Astrocyte (in vitro differentiated cells and primary cell): ENCODE measurements at regions not wholly inside any gene's neighbourhood (a gene's known extent, or its start where the extent isn't known, plus 50 kb on each side); places are given as distances from the start of the nearest gene placed in this dataset.

ENCODE experiments used
- DNase-seq: peaks from one replicate; pipeline ENCODE4 v3.0.0-alpha.2; 2010; ENCODE audit warnings: low read depth
- FAIRE-seq: peaks from 2 replicates; lab custom pipeline; 2011; peaks lifted over from hg19 to GRCh38; lab: Jason Lieb, UNC
- H2AFZ ChIP-seq: 2 replicates; pipeline ENCODE4 v1.6.0; 2012; ENCODE audit warnings: low read depth, low read length, inconsistent platforms
- H3K27ac ChIP-seq: 2 replicates; pipeline ENCODE4 v1.5.1; 2011; ENCODE audit warnings: low read depth, low read length, inconsistent platforms
- H3K27me3 ChIP-seq: 2 replicates; pipeline ENCODE4 v1.6.0; 2011; ENCODE audit warnings: low read length, inconsistent platforms; ENCODE audit not compliant: insufficient read depth
- H3K36me3 ChIP-seq: 2 replicates; pipeline ENCODE4 v1.5.1; 2011; ENCODE audit warnings: low read length, inconsistent platforms; ENCODE audit not compliant: insufficient read depth
- H3K4me1 ChIP-seq: 2 replicates; pipeline ENCODE4 v1.5.1; 2011; ENCODE audit warnings: low read length, inconsistent platforms; ENCODE audit not compliant: insufficient read depth
- H3K4me2 ChIP-seq: 2 replicates; pipeline ENCODE4 v1.6.0; 2012; ENCODE audit warnings: low read length, inconsistent platforms
- H3K4me3 ChIP-seq: 2 replicates; pipeline ENCODE4 v1.5.1; 2011; ENCODE audit warnings: low read depth, mild to moderate bottlenecking, low read length, inconsistent platforms; ENCODE audit not compliant: insufficient read depth
- H3K79me2 ChIP-seq: 2 replicates; pipeline ENCODE4 v1.6.0; 2012; ENCODE audit warnings: mild to moderate bottlenecking, low read length, inconsistent platforms; ENCODE audit not compliant: insufficient read depth
- H3K9ac ChIP-seq: 2 replicates; pipeline ENCODE4 v1.6.0; 2012; ENCODE audit warnings: mild to moderate bottlenecking, low read length, inconsistent platforms
- H3K9me3 ChIP-seq: 2 replicates; pipeline ENCODE4 v1.5.1; 2012; ENCODE audit warnings: low read depth, mild to moderate bottlenecking, low read length, inconsistent platforms; ENCODE audit not compliant: insufficient read depth
- H4K20me1 ChIP-seq: 2 replicates; pipeline ENCODE4 v1.6.0; 2012; ENCODE audit warnings: low read length, inconsistent platforms; ENCODE audit not compliant: insufficient read depth
- H3K27ac Mint-ChIP-seq: one replicate; pipeline ENCODE4 v1.8.0; 2021; ENCODE audit warnings: mild to moderate bottlenecking, mixed read lengths; ENCODE audit not compliant: unreplicated experiment
- H3K27me3 Mint-ChIP-seq: one replicate; pipeline ENCODE4 v1.8.0; 2021; ENCODE audit warnings: low read depth, mixed read lengths; ENCODE audit not compliant: unreplicated experiment
- H3K36me3 Mint-ChIP-seq: one replicate; pipeline ENCODE4 v1.8.0; 2021; ENCODE audit warnings: low read depth, mixed read lengths; ENCODE audit not compliant: unreplicated experiment
- H3K4me1 Mint-ChIP-seq: one replicate; pipeline ENCODE4 v1.8.0; 2021; ENCODE audit warnings: low read depth, mixed read lengths; ENCODE audit not compliant: unreplicated experiment
- H3K4me3 Mint-ChIP-seq: one replicate; pipeline ENCODE4 v1.8.0; 2021; ENCODE audit warnings: mild to moderate bottlenecking, moderate library complexity, mixed read lengths; ENCODE audit not compliant: unreplicated experiment
- H3K9me3 Mint-ChIP-seq: one replicate; pipeline ENCODE4 v1.8.0; 2021; ENCODE audit warnings: mild to moderate bottlenecking, mixed read lengths; ENCODE audit not compliant: unreplicated experiment
- CTCF ChIP-seq: IDR thresholded peaks from 2 replicates; pipeline ENCODE4 v1.5.1; 2011; ENCODE audit warnings: low read depth, mild to moderate bottlenecking, inconsistent platforms, low read length, moderate library complexity; ENCODE audit not compliant: insufficient read depth
- EZH2 ChIP-seq: IDR thresholded peaks from 2 replicates; pipeline ENCODE4 v1.6.1; 2012; ENCODE audit warnings: mild to moderate bottlenecking, low read length, inconsistent platforms; ENCODE audit not compliant: insufficient read depth

GRCh38 chr22:48884786-48885185 is 942.9 kb downstream of the BRD1 start:
- H3K4me1 Mint-ChIP-seq = no peaks in the 10 kb centered on the region
- Histone ChIP-seq H3K36me3 (no peaks in the 10 kb centered on the region), H4K20me1 (no peaks in the 10 kb centered on the region), H3K9me3 (peaks cover 17% of the 10 kb centered on the region), H2AFZ (no peak overlapping the region), H3K9ac (no peak overlapping the region), H3K4me1 (no peaks in the 10 kb centered on the region), H3K27me3 (no peaks in the 10 kb centered on the region), H3K27ac (no peak overlapping the region), H3K4me3 (no peak overlapping the region), H3K79me2 (no peaks in the 10 kb centered on the region), H3K4me2 (no peak overlapping the region)
- H3K4me3 Mint-ChIP-seq = no peak overlapping the region
- TF ChIP-seq CTCF = no peak
- no peak for TF ChIP-seq EZH2
- FAIRE-seq (no peak), DNase-seq (no peak)
- no peak overlapping the region for H3K27ac Mint-ChIP-seq
- no peaks in the 10 kb centered on the region for H3K36me3 Mint-ChIP-seq
- peaks cover 15% of the 10 kb centered on the region for H3K27me3 Mint-ChIP-seq
- H3K9me3 Mint-ChIP-seq = no peaks in the 10 kb centered on the region

GRCh38 chr22:48884324-48884723 is 943.3 kb downstream of the BRD1 start:
- Histone ChIP-seq H3K9ac (no peak overlapping the region), H3K27ac (no peak overlapping the region), H3K9me3 (peaks cover 17% of the 10 kb centered on the region), H3K4me1 (no peaks in the 10 kb centered on the region), H3K27me3 (no peaks in the 10 kb centered on the region), H4K20me1 (no peaks in the 10 kb centered on the region), H3K4me2 (no peak overlapping the region), H3K4me3 (no peak overlapping the region), H2AFZ (no peak overlapping the region), H3K79me2 (no peaks in the 10 kb centered on the region), H3K36me3 (no peaks in the 10 kb centered on the region)
- DNase-seq (no peak), FAIRE-seq (no peak)
- H3K27ac Mint-ChIP-seq = no peak overlapping the region
- no peak overlapping the region for H3K4me3 Mint-ChIP-seq
- no peaks in the 10 kb centered on the region for H3K4me1 Mint-ChIP-seq
- H3K36me3 Mint-ChIP-seq = no peaks in the 10 kb centered on the region
- H3K9me3 Mint-ChIP-seq = no peaks in the 10 kb centered on the region
- TF ChIP-seq EZH2 (no peak), CTCF (no peak)
- H3K27me3 Mint-ChIP-seq = peaks cover 10% of the 10 kb centered on the region

GRCh38 chr22:48883211-48883960 is 944.3 kb downstream of the BRD1 start:
- Mint-ChIP-seq H3K27me3 (peaks cover 7% of the 10 kb centered on the region), H3K9me3 (no peaks in the 10 kb centered on the region), H3K4me1 (no peaks in the 10 kb centered on the region), H3K4me3 (no peak overlapping the region), H3K27ac (no peak overlapping the region), H3K36me3 (no peaks in the 10 kb centered on the region)
- Histone ChIP-seq H2AFZ (no peak overlapping the region), H3K9ac (no peak overlapping the region), H3K9me3 (peaks cover 17% of the 10 kb centered on the region), H3K4me3 (no peak overlapping the region), H3K4me2 (no peak overlapping the region), H3K27ac (no peak overlapping the region), H3K36me3 (no peaks in the 10 kb centered on the region), H3K27me3 (no peaks in the 10 kb centered on the region), H4K20me1 (no peaks in the 10 kb centered on the region), H3K4me1 (no peaks in the 10 kb centered on the region), H3K79me2 (no peaks in the 10 kb centered on the region)
- DNase-seq (no peak), FAIRE-seq (no peak)
- no peak for TF ChIP-seq CTCF
- TF ChIP-seq EZH2 = no peak
